ENCODE measurements at regions not wholly inside any gene's neighbourhood (a gene's known extent, or its start where the extent isn't known, plus 50 kb on each side); places are given as distances from the start of the nearest gene placed in this dataset.

DNA sequence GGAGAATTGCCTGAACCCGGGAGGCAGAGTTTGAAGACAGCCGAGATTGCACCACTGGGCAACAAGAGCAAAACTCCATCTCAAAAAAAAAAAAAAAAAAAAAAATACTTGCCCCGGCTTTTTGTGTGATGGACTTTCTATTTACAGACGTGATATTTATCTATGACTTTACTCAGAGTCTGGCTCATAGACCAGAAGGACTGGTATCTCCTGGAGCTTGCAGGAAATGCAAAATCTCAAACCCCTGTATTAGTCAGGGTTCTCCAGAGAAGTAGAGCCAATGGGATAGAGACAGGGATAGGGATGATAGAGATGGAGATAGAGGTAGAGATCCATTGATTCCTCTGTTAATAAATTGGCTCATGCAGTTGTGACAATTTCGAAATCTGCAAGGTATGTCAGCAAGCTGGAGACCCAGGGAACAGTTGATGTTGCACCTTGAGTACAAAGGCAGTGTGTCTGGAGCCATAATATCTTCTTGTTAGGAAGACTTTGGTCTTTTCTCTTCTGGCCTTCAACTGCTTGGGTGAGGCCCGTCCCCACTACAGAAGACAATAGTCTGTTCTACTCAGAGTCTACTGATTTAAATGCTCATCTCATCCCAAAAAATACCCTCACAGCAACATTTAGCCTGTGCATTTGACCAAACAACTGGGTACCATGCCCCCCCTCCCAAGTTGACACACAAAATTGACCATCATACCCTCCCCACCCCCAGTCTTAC lies 195.4 kb upstream of the MSX2 start:
- TF ChIP-seq CTCF (IDR thresholded peaks at IDR 0.05) (no peak), POLR2A (IDR thresholded peaks at IDR 0.05) (no peak)

All from body of pancreas (tissue), 4 donors.